Astrocyte of the cerebellum (primary cell): ENCODE measurements at regions not wholly inside any gene's neighbourhood (a gene's known extent, or its start where the extent isn't known, plus 50 kb on each side); places are given as distances from the start of the nearest gene placed in this dataset.
A peak's percentile ranks its signal among the peaks of the same experiment; 100 is the strongest.

Experiments used
- DNase-seq: peaks from one replicate; pipeline ENCODE4 v3.0.0-alpha.2; 2011; ENCODE audit warnings: low read depth
- H3K4me3 ChIP-seq: 2 replicates; pipeline ENCODE4 v1.5.1; 2011; ENCODE audit warnings: mild to moderate bottlenecking, low read depth, low read length, moderate library complexity
- CTCF ChIP-seq: IDR thresholded peaks from 2 replicates; pipeline ENCODE4 v1.5.1; 2012; ENCODE audit warnings: low read length, low read depth, moderate library complexity, mild to moderate bottlenecking; ENCODE audit errors: missing control alignments
- in situ Hi-C: cut with HindIII; loops from 2 replicates; pipeline ENCODE4 v1.10.0; 2017; ENCODE audit warnings: low sequenced_read_pairs

DNA sequence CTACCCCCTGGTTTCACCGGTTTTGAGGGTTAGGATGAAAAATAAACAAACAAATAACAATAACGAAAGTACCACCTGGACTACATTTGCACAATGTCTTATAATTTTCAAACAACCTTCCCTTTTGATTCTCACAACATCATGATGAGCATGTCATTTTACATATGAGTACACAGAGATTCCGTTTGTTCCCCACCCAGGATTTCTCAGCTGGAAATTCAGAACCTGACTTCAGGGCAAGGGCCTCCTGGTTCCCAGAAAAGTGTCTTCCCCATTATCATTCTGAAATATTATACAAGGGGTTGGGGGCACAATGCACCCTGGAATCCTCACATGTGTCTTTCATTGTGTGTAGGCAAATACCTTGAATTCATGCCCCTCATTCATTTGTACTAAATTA, 135.8 kb upstream of the NOCT start:
- H3K4me3 ChIP-seq, result no peak overlapping the region
- DNase-seq, result no peak
- in situ Hi-C loops, result no loop called here
- no peak for TF ChIP-seq CTCF

GRCh38 chr4:138875891-138876608, 139.5 kb upstream of the NOCT start:
- TF ChIP-seq CTCF, result no peak
- H3K4me3 ChIP-seq, result no peak overlapping the region
- peak; percentile 89 for DNase-seq
- in situ Hi-C loops, result no loop called here

DNA sequence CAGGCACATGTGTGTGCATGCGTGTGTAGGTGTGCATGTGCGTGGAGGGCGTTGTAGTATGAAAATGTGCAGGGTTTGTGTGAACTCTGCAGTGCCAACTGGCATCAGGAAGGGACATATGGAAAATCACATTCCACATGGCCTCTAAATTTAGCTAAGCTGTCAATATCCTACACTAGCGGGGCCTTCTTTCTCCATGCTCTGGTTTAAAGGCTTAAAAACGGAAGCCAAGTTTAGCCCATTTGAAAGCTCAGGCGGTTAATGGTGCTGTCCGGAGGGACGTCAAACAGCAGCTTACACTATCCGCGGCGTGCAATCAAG, 144.1 kb upstream of the NOCT start:
- in situ Hi-C loops, result no loop called here
- no peak overlapping the region for H3K4me3 ChIP-seq
- DNase-seq, result no peak
- no peak for TF ChIP-seq CTCF

- in situ Hi-C loops, result no loop called here
- peak; percentile 76 for TF ChIP-seq CTCF
- no peak overlapping the region for H3K4me3 ChIP-seq
- DNase-seq, result peak; percentile 69
Measured at GRCh38 chr4:138870737-138871554, 144.6 kb upstream of the NOCT start.

GRCh38 chr4:138869631-138870030, 145.9 kb upstream of the NOCT start:
- no peak for DNase-seq
- no peak for TF ChIP-seq CTCF
- H3K4me3 ChIP-seq, result no peak overlapping the region
- in situ Hi-C loops, result no loop called here

DNA sequence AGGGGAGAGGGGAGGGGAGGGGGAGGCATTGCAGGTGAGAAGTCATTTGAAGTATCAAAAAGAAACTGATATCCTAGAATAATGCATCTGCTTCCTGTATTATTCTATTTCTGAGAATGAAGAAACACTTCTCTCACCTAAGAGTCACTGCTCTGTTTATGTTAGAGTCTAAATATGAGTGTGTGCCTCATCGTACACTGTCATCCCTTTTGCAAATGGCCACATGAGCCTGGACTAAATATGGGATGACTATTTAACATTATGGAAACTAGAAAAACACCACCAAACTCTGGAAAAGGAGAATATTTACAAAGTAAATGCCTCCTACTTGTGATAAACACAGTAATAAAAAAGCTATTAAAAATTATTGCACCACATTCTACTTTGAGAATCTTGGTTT, 146.4 kb upstream of the NOCT start:
- in situ Hi-C loops, result no loop called here
- DNase-seq, result no peak
- TF ChIP-seq CTCF, result no peak
- no peak overlapping the region for H3K4me3 ChIP-seq
